ENCODE measurements at regions not wholly inside any gene's neighbourhood (a gene's known extent, or its start where the extent isn't known, plus 50 kb on each side); places are given as distances from the start of the nearest gene placed in this dataset.
"Not testable (repeated sequence)": the region's sequence is repeated elsewhere in the genome, so short reads cannot be mapped to it uniquely, and the experiment has no call there.

DNA sequence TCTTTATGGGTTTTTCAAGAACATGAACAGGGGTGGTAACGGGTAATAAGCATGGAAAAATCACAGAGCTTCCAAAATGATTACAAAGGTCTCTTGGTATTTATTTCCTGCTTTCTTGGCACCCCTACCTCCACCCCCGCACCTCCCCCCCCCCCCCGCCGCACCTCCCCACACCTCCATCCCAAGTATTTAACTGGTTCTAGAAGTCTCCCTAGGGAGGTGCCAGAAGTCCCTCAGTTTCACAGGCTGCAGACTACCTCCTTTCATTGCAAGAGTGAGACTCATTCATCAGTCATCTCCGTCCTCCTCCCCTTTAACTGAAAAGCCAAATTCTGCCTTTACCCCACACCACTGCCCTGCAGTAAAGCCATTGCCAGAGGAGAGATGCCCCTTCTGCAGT lies 169.4 kb downstream of the ALDH1A2 start:
- Histone ChIP-seq H3K27ac (ENCODE audit: low read depth in 1 of 2, low read length in 2 of 2) (no peak overlapping the region), H3K36me3 (ENCODE audit: control insufficient read depth in 4 of 4, insufficient read depth in 3 of 4, low read depth in 1 of 4, low read length in 3 of 4) (no peaks in the 10 kb centered on the region), H3K4me1 (ENCODE audit: control insufficient read depth in 4 of 4, insufficient read depth in 4 of 4, low read length in 3 of 4) (no peaks in the 10 kb centered on the region), H3K27me3 (ENCODE audit: control insufficient read depth in 4 of 4, insufficient read depth in 4 of 4, low read length in 3 of 4) (no peaks in the 10 kb centered on the region), H3K9ac (ENCODE audit: low read depth in 1 of 2, low read length in 2 of 2) (no peak overlapping the region), H3K4me3 (ENCODE audit: low read depth in 1 of 3, low read length in 3 of 3) (no peak overlapping the region), H3K9me3 (ENCODE audit: control insufficient read depth in 4 of 4, low read length in 3 of 4) (no peaks in the 10 kb centered on the region)
- WGBS = 93% methylated on average over 5 of the region's 5 CpGs
- no peak for TF ChIP-seq HNF4G (IDR thresholded peaks at IDR 0.05)
- TF ChIP-seq HNF4A (conservative IDR thresholded peaks at IDR 0.05) = no peak
- TF ChIP-seq GABPA (IDR thresholded peaks at IDR 0.05 in 1 of 2, conservative IDR thresholded peaks at IDR 0.05 in 1 of 2) = no peak
- TF ChIP-seq JUND (IDR thresholded peaks at IDR 0.05) = no peak
- TF ChIP-seq TAF1 (conservative IDR thresholded peaks at IDR 0.05) = no peak
- no peak for TF ChIP-seq FOXA1 (IDR thresholded peaks at IDR 0.05)
- TF ChIP-seq NR2F2 (IDR thresholded peaks at IDR 0.05) = no peak
- no peak for TF ChIP-seq EGR1 (IDR thresholded peaks at IDR 0.05; ENCODE audit: low read depth in 2 of 2)
- TF ChIP-seq RAD21 (IDR thresholded peaks at IDR 0.05) = no peak
- TF ChIP-seq, protein P1, sequence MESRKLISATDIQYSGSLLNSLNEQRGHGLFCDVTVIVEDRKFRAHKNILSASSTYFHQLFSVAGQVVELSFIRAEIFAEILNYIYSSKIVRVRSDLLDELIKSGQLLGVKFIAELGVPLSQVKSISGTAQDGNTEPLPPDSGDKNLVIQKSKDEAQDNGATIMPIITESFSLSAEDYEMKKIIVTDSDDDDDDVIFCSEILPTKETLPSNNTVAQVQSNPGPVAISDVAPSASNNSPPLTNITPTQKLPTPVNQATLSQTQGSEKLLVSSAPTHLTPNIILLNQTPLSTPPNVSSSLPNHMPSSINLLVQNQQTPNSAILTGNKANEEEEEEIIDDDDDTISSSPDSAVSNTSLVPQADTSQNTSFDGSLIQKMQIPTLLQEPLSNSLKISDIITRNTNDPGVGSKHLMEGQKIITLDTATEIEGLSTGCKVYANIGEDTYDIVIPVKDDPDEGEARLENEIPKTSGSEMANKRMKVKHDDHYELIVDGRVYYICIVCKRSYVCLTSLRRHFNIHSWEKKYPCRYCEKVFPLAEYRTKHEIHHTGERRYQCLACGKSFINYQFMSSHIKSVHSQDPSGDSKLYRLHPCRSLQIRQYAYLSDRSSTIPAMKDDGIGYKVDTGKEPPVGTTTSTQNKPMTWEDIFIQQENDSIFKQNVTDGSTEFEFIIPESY (IDR thresholded peaks at IDR 0.05) = no peak
- TF ChIP-seq, protein P2, sequence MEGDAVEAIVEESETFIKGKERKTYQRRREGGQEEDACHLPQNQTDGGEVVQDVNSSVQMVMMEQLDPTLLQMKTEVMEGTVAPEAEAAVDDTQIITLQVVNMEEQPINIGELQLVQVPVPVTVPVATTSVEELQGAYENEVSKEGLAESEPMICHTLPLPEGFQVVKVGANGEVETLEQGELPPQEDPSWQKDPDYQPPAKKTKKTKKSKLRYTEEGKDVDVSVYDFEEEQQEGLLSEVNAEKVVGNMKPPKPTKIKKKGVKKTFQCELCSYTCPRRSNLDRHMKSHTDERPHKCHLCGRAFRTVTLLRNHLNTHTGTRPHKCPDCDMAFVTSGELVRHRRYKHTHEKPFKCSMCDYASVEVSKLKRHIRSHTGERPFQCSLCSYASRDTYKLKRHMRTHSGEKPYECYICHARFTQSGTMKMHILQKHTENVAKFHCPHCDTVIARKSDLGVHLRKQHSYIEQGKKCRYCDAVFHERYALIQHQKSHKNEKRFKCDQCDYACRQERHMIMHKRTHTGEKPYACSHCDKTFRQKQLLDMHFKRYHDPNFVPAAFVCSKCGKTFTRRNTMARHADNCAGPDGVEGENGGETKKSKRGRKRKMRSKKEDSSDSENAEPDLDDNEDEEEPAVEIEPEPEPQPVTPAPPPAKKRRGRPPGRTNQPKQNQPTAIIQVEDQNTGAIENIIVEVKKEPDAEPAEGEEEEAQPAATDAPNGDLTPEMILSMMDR (IDR thresholded peaks at IDR 0.05; ENCODE audit: low read depth, low read length, missing input control) = no peak
- no peak for TF ChIP-seq YY1 (IDR thresholded peaks at IDR 0.05)
- TF ChIP-seq, protein P3, sequence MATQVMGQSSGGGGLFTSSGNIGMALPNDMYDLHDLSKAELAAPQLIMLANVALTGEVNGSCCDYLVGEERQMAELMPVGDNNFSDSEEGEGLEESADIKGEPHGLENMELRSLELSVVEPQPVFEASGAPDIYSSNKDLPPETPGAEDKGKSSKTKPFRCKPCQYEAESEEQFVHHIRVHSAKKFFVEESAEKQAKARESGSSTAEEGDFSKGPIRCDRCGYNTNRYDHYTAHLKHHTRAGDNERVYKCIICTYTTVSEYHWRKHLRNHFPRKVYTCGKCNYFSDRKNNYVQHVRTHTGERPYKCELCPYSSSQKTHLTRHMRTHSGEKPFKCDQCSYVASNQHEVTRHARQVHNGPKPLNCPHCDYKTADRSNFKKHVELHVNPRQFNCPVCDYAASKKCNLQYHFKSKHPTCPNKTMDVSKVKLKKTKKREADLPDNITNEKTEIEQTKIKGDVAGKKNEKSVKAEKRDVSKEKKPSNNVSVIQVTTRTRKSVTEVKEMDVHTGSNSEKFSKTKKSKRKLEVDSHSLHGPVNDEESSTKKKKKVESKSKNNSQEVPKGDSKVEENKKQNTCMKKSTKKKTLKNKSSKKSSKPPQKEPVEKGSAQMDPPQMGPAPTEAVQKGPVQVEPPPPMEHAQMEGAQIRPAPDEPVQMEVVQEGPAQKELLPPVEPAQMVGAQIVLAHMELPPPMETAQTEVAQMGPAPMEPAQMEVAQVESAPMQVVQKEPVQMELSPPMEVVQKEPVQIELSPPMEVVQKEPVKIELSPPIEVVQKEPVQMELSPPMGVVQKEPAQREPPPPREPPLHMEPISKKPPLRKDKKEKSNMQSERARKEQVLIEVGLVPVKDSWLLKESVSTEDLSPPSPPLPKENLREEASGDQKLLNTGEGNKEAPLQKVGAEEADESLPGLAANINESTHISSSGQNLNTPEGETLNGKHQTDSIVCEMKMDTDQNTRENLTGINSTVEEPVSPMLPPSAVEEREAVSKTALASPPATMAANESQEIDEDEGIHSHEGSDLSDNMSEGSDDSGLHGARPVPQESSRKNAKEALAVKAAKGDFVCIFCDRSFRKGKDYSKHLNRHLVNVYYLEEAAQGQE (IDR thresholded peaks at IDR 0.05) = no peak
- TF ChIP-seq, protein P4, sequence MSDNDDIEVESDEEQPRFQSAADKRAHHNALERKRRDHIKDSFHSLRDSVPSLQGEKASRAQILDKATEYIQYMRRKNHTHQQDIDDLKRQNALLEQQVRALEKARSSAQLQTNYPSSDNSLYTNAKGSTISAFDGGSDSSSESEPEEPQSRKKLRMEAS (IDR thresholded peaks at IDR 0.05) = no peak
- TF ChIP-seq RXRA (IDR thresholded peaks at IDR 0.05) = no peak
- no peak for TF ChIP-seq SP1 (IDR thresholded peaks at IDR 0.05)
- no peak for TF ChIP-seq FOXA2 (IDR thresholded peaks at IDR 0.05)
- TF ChIP-seq, protein P5, sequence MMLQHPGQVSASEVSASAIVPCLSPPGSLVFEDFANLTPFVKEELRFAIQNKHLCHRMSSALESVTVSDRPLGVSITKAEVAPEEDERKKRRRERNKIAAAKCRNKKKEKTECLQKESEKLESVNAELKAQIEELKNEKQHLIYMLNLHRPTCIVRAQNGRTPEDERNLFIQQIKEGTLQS (IDR thresholded peaks at IDR 0.05) = no peak
- DNase-seq (ENCODE audit: low spot score) = no peak

DNA sequence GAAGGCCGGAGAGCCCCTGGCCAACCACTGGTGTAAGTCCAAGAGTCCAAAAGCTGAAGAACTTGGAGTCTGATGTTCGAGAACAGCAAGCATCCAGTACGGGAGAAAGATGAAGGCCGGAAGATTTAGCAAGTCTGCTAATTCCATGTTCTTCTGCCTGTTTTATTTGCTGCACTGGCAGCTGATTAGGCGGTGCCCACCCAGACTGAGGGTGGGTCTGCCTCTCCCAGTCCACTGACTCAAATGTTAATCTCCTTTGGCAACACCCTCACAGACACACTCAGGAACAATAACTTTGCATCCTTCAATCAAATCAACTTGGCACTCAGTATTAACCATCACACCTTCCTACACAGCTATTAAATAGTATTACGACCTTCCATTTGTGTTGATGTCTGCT lies 168.6 kb downstream of the ALDH1A2 start:
- not testable (repeated sequence) for H3K4me3 ChIP-seq (ENCODE audit: low read depth in 1 of 3, low read length in 3 of 3); H3K4me1 ChIP-seq (ENCODE audit: control insufficient read depth in 4 of 4, insufficient read depth in 4 of 4, low read length in 3 of 4); H3K36me3 ChIP-seq (ENCODE audit: control insufficient read depth in 4 of 4, insufficient read depth in 3 of 4, low read depth in 1 of 4, low read length in 3 of 4); H3K9me3 ChIP-seq (ENCODE audit: control insufficient read depth in 4 of 4, low read length in 3 of 4); H3K27me3 ChIP-seq (ENCODE audit: control insufficient read depth in 4 of 4, insufficient read depth in 4 of 4, low read length in 3 of 4); H3K9ac ChIP-seq (ENCODE audit: low read depth in 1 of 2, low read length in 2 of 2); H3K27ac ChIP-seq (ENCODE audit: low read depth in 1 of 2, low read length in 2 of 2); DNase-seq (ENCODE audit: low spot score)
- 95% methylated on average over 6 of the region's 6 CpGs for WGBS

All from liver (tissue), 8 donors.